MV-4-11 (cell line): ENCODE measurements at regions not wholly inside any gene's neighbourhood (a gene's known extent, or its start where the extent isn't known, plus 50 kb on each side); places are given as distances from the start of the nearest gene placed in this dataset.

Experiments
- DNase-seq: peaks from one replicate; lab custom pipeline; 2025; lab: John Stamatoyannopoulos, UW

GRCh38 chr12:68451261-68452077 is 119.3 kb upstream of the MDM1 start:
- peak; percentile 75 for DNase-seq

DNA sequence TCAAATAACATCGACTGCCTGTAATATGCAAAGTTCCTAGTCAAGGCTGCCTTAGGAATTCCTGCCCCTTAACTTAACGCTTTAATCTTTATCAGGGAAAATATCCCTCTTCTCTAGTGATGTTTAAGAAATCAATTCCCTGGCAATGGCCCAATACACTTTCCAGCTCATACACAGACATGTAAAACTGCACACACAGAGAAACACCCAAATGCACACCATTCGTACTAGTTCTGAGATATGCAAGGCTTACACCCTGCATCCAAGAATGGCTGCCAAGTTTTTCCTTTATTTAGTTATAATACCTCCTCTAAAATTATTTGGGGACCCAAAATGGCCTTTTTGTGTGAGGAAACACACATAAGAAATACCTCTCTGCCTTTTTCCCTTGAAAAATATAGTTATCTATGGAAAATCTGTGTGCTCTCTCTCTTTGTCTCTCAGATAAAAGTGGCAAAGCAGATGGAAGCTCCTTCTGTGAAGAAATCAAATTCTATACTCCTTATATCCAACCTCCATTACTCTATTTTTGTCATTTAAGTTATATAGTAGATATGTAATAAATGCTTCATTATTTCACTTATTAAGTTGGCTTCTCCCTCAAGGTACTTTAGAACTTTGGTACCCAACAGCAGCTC is 120.0 kb upstream of the MDM1 start:
- no peak for DNase-seq

- no peak for DNase-seq
Measured at GRCh38 chr12:68453278-68453677, 121.1 kb upstream of the MDM1 start.

DNA sequence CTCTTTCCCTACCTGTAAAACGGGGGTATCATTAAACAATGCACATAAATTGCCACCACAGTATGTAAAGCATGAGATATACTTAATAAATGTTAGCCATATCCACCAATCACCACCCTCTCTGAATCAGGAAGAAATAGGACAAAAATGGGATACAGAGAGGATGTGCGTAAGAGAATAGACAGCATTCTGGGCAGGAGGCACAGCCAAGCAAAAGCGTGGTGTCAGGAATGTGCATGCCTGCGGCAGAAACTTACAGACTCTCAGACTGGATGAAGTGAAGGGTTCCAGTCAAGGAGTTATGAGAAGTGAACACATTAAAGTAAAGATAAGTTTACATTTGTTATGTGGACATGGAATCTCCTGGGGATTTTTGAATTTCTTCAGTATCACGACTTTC is 121.7 kb upstream of the MDM1 start:
- DNase-seq, result no peak

DNA sequence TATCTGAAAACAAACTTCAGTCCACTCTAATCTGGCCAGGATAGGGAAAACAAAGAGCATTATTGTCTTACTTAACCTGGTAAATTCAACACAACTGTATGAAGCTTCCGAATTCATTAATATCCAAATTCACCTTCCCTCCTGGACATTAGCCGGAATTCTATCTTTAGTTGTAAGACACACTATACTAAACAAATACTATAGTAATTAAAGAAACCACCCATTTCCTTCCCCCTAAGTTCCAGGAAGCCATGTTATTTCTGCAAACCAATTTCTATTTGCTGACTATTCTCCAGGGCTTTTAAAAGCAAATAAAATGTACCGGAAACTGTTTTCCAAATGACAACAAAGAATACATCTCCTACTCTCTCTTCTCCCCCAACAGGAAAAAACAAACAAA is 122.7 kb upstream of the MDM1 start:
- DNase-seq, result peak; percentile 29

DNA sequence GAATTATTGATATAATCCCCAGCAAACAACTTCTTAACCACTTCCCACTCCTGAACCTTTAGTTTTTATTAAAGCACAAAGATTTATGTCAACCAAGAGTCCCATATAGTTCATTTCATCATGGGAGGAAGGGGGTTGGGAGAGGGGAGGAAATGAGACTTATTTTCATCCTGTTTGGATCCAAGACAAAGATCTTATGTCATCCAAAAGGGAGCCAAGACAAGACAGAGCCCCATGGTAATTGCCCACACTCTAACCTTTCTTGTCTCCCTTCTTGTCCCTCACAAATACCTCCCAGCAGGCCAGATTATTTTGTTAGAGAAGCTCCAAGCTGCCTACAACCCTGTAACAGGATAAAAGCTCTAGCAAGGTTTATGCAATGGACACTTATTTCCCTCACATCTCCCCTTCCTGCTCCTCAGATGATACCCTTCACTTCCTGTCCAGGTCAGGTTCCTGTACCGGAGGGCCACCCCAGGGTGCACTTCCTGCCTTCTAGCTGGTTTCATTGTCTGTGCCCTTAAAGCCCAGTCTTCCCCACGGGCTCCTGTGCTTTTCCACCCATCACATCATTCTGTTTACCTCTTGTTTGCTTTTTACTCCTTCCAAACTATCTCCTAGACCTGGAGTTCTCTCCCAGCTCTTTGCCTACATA is 123.7 kb upstream of the MDM1 start:
- DNase-seq, result peak; percentile 61

- DNase-seq, result no peak
Measured at GRCh38 chr12:68458866-68459265, 126.7 kb upstream of the MDM1 start.

GRCh38 chr12:68460236-68460635 is 128.1 kb upstream of the MDM1 start:
- no peak for DNase-seq

DNA sequence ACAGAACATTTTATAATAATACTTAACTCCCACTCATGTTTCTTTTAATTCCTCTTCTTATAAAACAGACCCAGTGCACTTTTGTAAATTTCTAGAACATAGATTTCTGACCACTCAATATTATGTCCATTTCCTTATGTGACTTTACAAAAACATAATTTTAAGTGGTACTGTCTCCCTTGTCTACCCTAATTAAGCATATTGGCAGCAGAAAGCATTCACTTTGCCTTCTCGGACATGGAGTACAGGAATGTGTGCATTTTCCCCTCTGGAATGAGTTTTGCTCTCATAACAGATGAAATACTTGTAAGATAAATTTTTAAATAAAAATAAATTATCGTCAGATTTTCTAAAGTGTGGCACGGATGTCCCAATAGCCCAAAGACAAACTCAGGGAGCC is 129.5 kb upstream of the MDM1 start:
- DNase-seq, result no peak

DNA sequence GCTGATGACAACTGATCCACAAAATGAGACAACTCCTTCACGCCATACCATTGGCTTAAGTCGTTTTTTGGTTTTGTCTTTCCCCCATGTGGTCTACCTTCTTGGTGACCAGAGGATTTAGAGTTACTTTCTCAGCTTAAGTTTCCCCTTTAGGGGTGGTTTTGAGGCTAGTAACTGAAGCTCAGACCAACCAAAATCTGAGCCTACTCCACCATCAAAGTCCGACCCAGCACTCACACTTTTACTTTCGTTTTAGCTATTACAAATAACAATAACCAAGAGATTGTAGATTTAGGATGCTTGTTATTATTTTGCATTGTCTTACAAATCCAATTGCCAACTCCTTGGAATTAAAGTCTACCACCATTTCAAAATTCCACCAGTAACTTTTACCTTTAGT is 130.6 kb upstream of the MDM1 start:
- peak; percentile 76 for DNase-seq

DNA sequence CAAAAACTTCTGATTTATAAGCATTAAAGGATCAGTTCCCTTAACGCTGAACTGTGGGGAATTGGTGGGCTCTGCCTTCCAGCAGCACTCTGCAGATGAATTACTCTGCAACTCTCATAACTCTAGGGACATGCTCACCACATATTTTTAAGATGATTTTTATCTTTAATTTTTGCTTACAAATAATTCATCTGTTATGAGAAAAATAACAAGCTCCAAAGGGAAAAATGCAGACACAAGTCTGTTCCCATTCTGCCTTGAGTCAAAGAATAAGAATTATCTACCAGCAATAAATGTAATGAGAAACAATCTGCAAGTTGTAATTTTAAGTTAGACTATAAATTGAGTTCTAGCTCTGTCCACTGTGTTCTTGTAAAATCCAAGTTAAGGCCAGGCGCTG is 133.1 kb upstream of the MDM1 start:
- no peak for DNase-seq

GRCh38 chr12:68467514-68467913 is 135.4 kb upstream of the MDM1 start:
- DNase-seq, result no peak

DNA sequence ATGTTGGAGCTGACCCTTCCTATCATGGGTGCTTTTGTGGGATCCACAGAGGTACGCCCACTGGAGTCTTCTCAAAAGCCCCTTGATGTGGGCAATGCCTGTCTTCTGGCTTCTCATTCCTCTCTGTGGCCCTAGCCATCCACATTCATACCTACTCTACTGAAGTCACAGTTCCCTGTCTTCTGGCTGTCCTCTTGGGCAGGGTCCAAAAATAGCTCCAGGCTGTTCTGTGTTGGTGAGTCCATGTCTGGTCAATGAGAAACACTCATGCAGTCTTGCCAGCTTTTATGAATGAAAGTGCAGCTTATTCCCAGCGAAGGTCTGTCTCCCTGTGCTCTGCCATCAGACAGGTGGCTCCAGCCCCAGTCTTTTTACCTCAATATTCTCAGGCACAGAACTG is 135.9 kb upstream of the MDM1 start:
- no peak for DNase-seq

- DNase-seq, result no peak
Measured at GRCh38 chr12:68469113-68469512, 137.0 kb upstream of the MDM1 start.

DNA sequence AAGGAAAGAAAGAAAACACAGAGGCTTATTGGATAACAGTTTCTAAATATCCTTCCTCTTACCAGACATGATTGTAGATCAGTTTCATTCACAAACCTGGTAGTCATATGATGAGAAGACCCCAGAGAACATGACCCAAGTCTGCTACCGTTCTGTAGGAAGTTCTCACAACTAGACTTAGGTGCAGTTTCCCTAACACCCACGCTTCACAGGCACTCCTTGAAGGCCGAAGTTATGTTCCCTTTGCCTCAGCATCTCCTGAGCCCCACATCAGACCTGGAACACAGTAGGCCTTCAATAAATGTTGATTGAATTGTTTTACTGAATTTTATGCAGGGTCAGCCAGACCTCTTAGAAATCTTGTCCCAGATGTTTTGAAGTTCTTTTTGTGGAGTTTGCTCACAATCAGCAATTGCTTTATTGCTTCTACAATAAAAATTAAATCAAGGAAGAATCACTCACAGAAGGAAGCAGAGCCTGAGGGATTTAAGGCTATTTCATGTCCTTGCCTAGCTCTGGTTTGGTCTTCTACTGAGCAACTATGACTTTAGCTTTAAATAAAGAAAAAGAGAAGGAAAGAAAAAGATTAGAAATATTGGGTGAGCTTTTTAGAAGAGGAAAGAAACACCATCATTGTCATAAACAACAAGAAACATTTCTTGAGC is 138.6 kb upstream of the MDM1 start:
- no peak for DNase-seq

DNA sequence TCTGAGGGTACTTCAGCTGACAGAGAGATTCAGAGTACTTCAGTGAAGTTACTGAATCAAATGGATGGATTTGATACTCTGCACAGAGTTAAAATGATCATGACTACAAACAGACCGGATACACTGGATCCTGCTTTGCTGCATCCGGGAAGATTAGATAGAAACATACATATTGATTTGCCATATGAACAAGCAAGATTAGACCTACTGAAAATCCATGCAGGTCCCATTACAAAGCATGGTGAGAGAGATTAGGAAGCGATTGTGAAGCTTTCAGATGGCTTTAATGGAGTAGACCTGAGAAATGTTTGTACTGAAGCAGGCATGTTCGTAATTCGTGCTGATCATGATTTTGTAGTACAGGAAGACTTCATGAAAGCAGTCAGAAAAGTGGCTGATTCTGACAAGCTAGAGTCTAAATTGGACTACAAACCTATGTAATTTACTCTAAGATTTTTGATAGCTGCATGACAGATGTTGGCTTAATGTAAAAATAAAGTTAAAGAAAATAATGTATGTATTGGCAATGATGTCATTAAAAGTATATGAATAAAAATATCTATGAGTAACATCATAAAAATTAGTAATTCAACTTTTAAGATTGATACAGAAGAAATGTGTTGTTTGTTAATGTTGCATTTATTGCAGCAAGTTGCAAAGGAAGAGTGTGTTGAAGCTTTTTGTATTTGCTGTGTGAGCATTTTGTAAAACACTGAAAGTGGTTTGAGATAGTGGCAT is 136.1 kb upstream of the RAP1B start:
- no peak for DNase-seq

DNA sequence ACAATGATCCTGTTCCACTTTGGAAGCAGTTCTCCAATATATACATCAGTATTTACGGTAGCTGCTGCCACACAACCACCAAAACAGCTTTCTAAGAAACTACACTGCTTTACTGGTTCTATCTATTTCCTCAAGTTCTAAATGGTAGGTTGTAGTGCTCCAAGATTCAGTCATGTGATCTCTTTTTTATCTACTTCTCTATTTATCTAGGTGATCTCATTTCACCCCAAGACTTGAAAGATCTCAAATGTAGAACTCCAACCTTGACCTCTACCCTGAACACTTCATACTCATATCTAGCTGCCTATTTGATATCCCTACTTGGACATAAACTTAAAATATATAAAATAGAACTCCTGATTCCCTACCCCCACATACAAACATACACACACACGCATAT is 133.9 kb upstream of the RAP1B start:
- peak; percentile 22 for DNase-seq

GRCh38 chr12:68477261-68477772 is 133.4 kb upstream of the RAP1B start:
- DNase-seq, result no peak

DNA sequence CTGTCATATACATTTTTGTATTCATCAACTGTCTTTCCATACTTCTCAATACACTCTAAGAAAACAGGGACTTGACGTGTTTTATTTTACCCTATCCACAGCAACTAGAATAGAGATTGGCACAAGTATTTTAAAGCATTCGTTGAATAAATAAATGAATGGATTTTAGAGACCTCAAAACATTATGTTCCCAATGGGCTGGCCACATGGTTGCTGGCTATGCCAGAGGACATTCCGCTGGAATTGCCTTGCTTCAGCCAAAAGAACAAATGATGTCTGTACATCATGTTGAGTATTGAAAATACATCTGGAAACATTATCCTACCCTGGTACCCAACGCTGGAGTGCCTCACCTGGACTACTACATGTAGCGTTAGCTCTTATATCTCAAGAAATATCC is 132.8 kb upstream of the RAP1B start:
- no peak for DNase-seq

DNA sequence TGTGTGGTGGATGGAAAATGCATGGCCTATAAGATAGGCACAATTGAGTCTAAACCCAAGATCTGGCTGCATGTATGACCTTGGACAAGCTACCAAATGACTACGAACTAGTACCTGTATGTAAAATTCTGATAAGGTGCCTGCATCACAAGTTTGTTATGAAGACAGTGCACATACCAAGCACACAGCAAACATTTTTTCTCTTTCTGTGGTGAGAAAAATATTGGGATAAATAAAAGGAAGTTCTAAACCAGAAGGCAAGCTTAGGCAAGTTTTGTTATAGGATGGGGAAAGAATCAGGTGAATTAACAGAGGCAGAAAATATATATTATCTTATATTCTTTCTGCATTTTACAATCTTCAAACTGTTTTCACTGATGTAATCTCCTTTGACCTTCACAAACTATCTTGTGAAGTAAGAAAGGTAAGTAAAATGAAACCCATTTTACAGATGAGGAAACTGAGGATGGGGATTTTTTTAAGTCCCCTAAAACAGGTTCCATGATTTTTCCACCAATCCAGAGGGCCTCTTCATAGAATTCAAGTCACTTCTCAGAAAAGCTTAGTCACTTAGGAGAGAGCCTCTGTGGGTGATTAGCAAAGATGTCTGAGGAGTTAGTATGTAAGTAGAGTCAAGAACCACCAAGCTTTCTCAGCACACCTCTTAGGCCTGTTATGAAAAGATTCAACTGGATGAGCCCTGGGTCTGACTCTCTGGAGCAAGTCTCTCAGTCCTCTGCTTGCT is 132.0 kb upstream of the RAP1B start:
- DNase-seq, result no peak

DNA sequence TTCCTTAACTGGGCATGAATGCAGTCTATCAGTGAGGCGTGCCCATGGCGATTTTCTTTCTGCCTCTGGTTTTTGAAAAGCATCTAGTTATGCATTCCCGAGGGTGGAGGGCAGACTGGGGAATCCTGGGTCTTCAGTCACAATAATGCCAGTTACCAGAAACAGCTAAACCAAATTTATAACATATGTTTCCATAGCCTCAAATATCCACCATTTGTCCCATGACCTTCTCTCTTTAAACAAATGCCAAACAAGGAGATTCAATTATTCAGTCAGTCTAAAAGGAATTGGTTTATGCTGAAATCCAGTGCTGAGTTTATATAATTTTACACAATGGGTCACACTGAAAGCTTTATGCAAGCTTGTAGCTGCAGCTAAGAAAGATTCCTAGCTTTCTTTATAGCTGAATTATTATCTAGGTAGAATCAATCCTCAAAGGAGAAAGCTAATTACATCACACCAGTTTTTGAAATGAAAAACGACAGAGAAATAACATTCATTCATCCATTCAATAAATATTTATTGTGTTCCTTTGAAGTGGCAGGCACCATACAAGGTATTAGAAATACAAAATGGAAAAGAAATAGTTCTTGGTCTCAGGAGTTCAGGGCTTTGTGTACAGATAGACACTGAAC is 131.3 kb upstream of the RAP1B start:
- DNase-seq, result no peak
